ENCODE measurements at regions not wholly inside any gene's neighbourhood (a gene's known extent, or its start where the extent isn't known, plus 50 kb on each side); places are given as distances from the start of the nearest gene placed in this dataset.
"Not testable (repeated sequence)": the region's sequence is repeated elsewhere in the genome, so short reads cannot be mapped to it uniquely, and the experiment has no call there.

DNA sequence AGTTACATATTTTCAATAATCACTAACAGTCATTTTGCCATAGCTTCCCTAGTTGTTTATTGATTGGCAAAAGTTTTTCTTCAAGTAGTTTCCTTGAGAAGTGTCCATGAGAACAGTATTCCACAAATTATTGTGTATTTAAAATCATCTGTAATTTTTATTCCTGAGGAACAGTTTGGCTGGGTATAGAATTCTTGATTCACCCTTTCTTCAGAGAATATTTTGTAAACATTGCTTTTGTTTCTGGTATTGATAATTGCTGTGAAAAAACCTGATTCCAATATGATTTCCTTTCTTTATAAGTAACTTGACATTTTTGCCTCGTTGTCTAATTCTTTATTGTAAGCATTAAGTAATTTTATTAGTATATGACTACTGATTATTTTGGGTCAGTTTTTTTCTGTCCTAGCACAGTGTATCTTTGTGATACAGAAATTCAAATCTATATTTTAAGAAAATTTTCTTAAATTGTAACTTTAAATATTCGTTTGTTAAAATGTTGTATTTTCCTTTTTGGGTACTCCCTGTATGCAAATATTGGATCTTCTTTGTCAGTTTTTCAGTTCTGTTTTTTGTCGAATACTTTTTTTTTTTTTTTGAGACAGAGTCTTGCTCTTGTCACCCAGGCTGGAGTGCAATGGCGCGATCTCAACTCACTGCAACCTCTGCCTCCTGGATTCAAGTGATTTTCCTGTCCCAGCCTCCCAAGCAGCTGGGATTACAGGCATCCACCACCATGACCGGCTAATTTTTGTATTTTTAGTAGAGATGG lies 162.0 kb upstream of the ATP2B1 start:
- peaks cover 0 to 13% of the 10 kb centered on the region in 2 donors for H3K9me3 ChIP-seq
- no peaks in the 10 kb centered on the region for H3K27me3 ChIP-seq
- no peak for TF ChIP-seq CTCF (IDR thresholded peaks at IDR 0.05)
- no peaks in the 10 kb centered on the region for H3K36me3 ChIP-seq
- no peaks in the 10 kb centered on the region for H3K4me1 ChIP-seq
- no peak for DNase-seq (ENCODE audit: low spot score)
- H3K27ac ChIP-seq = no peak overlapping the region
- H3K4me3 ChIP-seq = no peak overlapping the region

DNA sequence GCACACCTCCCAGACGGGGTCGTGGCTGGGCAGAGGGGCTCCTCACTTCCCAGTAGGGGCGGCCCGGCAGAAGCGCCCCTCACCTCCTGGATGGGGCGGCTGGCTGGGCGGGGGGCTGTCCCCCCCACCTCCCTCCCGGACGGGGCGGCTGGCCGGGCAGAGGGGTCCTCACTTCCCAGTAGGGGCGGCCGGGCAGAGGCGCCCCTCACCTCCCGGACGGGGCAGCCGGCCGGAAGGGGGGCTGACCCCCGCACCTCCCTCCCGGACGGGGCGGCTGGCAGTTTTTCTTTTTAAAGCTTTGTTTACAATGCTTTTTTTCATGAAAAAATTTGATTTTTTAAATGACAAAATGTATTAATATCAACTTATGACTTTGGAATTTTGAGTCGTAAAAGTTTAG lies 159.0 kb upstream of the ATP2B1 start:
- H3K36me3 ChIP-seq; H3K4me1 ChIP-seq; H3K27ac ChIP-seq; H3K27me3 ChIP-seq; H3K4me3 ChIP-seq; DNase-seq (ENCODE audit: low spot score): not testable (repeated sequence)
- peaks cover 0 to 13% of the 10 kb centered on the region in 2 donors for H3K9me3 ChIP-seq

GRCh38 chr12:89864411-89864810 lies 155.8 kb upstream of the ATP2B1 start:
- no peak for DNase-seq (ENCODE audit: low spot score)
- H3K27ac ChIP-seq = peak overlapping the region in 1 of 2 donors; percentile 31
- TF ChIP-seq CTCF (IDR thresholded peaks at IDR 0.05) = no peak

DNA sequence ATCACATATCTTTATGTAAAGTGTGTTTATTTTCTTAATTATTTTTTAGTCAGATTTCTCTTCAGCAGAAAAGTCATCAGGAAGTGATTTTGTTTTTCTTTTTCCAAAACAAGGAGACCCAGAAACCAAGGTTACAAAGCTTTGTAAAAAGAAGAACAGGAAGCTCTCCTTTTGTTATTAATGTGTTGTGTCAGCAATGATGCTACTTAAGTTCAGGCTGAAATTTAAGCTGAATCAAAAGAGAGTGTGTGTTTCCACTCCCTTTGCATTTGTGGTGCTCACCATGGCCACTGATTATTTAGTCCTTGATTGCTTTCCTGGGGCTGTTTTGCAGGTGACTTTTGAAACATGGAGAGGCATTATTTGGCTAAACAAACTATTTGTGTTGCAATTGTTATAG lies 155.3 kb upstream of the ATP2B1 start:
- H3K9me3 ChIP-seq = no peaks in the 10 kb centered on the region
- H3K36me3 ChIP-seq = no peaks in the 10 kb centered on the region
- peak overlapping the region in 1 of 2 donors; percentile 31 for H3K27ac ChIP-seq
- no peaks in the 10 kb centered on the region for H3K4me1 ChIP-seq
- no peak for DNase-seq (ENCODE audit: low spot score)
- H3K4me3 ChIP-seq = no peak overlapping the region
- H3K27me3 ChIP-seq = no peaks in the 10 kb centered on the region
- TF ChIP-seq CTCF (IDR thresholded peaks at IDR 0.05) = no peak

More at GRCh38 chr12:89864411-89864810, 155.8 kb upstream of the ATP2B1 start:
- Histone ChIP-seq H3K36me3 (no peaks in the 10 kb centered on the region), H3K9me3 (peaks cover 0 to under 1% of the 10 kb centered on the region in 2 donors), H3K4me1 (no peaks in the 10 kb centered on the region), H3K27me3 (no peaks in the 10 kb centered on the region), H3K4me3 (no peak overlapping the region)

- peak overlapping the region; percentile 5 to 63 for H3K27ac ChIP-seq
- H3K9me3 ChIP-seq = no peaks in the 10 kb centered on the region
- H3K27me3 ChIP-seq = no peaks in the 10 kb centered on the region
- H3K4me3 ChIP-seq = no peak overlapping the region
- no peak for DNase-seq (ENCODE audit: low spot score)
- no peaks in the 10 kb centered on the region for H3K4me1 ChIP-seq
- no peak for TF ChIP-seq CTCF (IDR thresholded peaks at IDR 0.05)
- H3K36me3 ChIP-seq = no peaks in the 10 kb centered on the region
These were observed 154.9 kb upstream of the ATP2B1 start for GRCh38 chr12:89863493-89863938.

GRCh38 chr12:89862511-89863445 lies 154.1 kb upstream of the ATP2B1 start:
- DNase-seq (ENCODE audit: low spot score) = no peak
- no peak overlapping the region for H3K4me3 ChIP-seq
- peak overlapping the region; percentile 5 to 63 for H3K27ac ChIP-seq
- no peaks in the 10 kb centered on the region for H3K27me3 ChIP-seq
- no peaks in the 10 kb centered on the region for H3K4me1 ChIP-seq
- no peak for TF ChIP-seq CTCF (IDR thresholded peaks at IDR 0.05)
- H3K36me3 ChIP-seq = no peaks in the 10 kb centered on the region
- H3K9me3 ChIP-seq = no peaks in the 10 kb centered on the region

All from right atrium auricular region (tissue), 2 donors.